Chondrocyte (in vitro differentiated cells): ENCODE measurements at regions not wholly inside any gene's neighbourhood (a gene's known extent, or its start where the extent isn't known, plus 50 kb on each side); places are given as distances from the start of the nearest gene placed in this dataset.

Experiments
- DNase-seq: peaks from one replicate; pipeline ENCODE4 v3.0.0; 2021; ENCODE audit warnings: mixed read lengths, low spot score
- H3K27ac Mint-ChIP-seq: one replicate; pipeline ENCODE4 v1.8.0; 2021; ENCODE audit warnings: mild to moderate bottlenecking, moderate library complexity, mixed read lengths; ENCODE audit not compliant: unreplicated experiment
- H3K27me3 Mint-ChIP-seq: 2 replicates; pipeline ENCODE4 v1.8.0; 2021; ENCODE audit warnings: low read depth, mixed read lengths
- H3K36me3 Mint-ChIP-seq: 2 replicates; pipeline ENCODE4 v1.8.0; 2021; ENCODE audit warnings: low read depth, mixed read lengths
- H3K4me1 Mint-ChIP-seq: 2 replicates; pipeline ENCODE4 v1.8.0; 2021; ENCODE audit warnings: low read depth, mild to moderate bottlenecking, mixed read lengths
- H3K4me3 Mint-ChIP-seq: one replicate; pipeline ENCODE4 v1.8.0; 2021; ENCODE audit warnings: mild to moderate bottlenecking, moderate library complexity, mixed read lengths; ENCODE audit not compliant: unreplicated experiment
- H3K9me3 Mint-ChIP-seq: 2 replicates; pipeline ENCODE4 v1.8.0; 2021; ENCODE audit warnings: low read depth, mixed read lengths
- TF ChIP-seq, protein P1 (sequence below): fragments of 200-600 bp; sonication (generic); IDR thresholded peaks from 2 replicates; pipeline ENCODE4 v1.5.0; 2021; ENCODE audit warnings: antibody characterized with exemption, mild to moderate bottlenecking, moderate library complexity

DNA sequence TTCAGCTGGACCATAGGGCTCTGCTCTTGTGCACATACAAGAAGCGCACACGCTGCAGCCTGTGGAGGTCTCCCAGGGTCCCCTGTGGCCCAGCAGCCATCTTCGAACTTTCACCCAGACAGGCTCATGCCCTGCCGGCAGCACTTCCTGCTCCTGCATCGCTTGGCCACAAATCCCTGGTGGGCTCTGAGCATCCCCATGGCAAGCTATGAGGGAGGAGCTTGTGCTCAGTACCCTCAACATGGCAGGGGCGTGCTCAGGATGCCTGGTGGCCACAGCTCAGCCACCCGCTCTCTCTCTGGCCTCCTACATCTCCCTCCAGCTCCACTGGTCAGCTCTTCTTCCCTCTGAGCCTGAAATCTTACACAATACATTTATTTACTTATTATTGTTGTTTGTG, 63.7 kb downstream of the IRX2 start:
- no peaks in the 10 kb centered on the region for H3K36me3 Mint-ChIP-seq
- peaks cover 15% of the 10 kb centered on the region for H3K9me3 Mint-ChIP-seq
- H3K27me3 Mint-ChIP-seq: peaks cover 11% of the 10 kb centered on the region
- H3K4me3 Mint-ChIP-seq: no peak overlapping the region
- TF ChIP-seq, protein P1, sequence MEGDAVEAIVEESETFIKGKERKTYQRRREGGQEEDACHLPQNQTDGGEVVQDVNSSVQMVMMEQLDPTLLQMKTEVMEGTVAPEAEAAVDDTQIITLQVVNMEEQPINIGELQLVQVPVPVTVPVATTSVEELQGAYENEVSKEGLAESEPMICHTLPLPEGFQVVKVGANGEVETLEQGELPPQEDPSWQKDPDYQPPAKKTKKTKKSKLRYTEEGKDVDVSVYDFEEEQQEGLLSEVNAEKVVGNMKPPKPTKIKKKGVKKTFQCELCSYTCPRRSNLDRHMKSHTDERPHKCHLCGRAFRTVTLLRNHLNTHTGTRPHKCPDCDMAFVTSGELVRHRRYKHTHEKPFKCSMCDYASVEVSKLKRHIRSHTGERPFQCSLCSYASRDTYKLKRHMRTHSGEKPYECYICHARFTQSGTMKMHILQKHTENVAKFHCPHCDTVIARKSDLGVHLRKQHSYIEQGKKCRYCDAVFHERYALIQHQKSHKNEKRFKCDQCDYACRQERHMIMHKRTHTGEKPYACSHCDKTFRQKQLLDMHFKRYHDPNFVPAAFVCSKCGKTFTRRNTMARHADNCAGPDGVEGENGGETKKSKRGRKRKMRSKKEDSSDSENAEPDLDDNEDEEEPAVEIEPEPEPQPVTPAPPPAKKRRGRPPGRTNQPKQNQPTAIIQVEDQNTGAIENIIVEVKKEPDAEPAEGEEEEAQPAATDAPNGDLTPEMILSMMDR: no peak
- no peak for DNase-seq
- no peak overlapping the region for H3K27ac Mint-ChIP-seq
- no peaks in the 10 kb centered on the region for H3K4me1 Mint-ChIP-seq

DNA sequence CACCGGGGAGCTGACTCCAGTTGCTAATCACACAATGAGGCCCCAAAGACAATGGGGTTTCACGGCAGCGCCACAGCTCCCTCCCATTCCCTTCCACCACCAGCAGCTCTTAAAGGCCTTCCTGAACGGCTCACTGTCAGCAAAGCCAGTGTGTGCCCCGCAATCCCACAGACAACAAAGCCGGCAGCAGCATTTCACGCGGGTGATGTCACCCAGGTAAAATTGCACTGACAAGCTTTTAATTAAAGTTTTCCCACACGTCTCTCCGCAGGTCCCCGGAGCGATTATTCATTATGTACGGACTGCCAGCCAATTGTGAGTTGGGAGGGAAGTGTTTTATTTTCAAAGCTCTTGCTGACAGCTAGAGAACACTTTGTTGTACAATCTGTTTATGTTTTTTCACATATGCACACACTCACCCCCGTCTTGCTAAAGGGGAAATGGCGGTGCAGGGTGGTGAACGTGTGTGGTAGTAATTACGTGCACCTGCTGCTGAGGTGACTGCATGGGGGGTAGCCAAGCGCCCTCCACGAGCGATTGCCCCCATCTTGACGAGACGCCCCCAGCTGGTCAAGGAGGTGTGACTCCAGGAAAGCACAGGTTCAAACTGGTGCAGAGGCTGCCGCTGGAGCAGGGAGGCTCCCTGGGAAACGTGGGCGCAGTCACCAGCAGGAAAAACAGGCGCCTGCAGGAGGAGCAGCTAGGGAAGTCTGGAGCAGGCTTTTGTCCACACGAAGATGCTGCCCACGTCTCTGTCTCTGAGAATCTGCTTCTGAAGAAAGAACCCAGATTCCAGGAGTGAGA, 65.0 kb downstream of the IRX2 start:
- Mint-ChIP-seq H3K36me3 (no peaks in the 10 kb centered on the region), H3K4me3 (no peak overlapping the region), H3K4me1 (no peaks in the 10 kb centered on the region), H3K27me3 (peaks cover 18% of the 10 kb centered on the region), H3K9me3 (peaks cover 7% of the 10 kb centered on the region), H3K27ac (no peak overlapping the region)
- no peak for DNase-seq
- TF ChIP-seq, protein P1: no peak

DNA sequence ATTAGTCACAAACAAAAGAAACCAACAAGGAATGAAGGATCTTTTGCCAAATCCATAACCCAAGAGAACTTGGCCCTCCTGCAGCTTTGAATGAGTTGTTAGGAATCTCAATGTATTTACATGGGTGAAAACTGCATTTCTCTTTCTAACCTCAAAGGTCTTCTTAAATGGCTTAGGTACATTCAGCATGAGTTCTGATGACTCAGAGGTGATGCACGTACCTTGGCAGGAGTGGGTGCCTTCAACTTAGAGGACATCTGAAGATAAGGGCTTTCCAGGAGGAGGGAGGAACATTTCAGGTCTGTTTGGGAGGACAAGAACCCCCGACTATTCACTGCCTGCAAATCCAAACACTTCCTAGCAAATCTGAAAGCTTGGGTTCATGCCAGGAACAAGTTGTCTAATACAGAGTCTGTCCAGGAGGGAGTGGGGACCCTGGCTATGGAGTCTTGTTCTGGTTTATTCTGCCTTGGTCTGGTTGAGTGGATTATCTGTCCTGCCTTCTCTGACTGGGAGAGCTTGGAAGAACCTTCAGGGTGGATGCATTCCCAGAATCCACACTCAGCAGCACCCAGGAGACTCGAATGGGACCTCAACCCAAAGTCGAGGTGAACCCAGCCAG, 65.7 kb downstream of the IRX2 start:
- Mint-ChIP-seq H3K36me3 (no peaks in the 10 kb centered on the region), H3K27me3 (peaks cover 21% of the 10 kb centered on the region), H3K9me3 (peaks cover 4% of the 10 kb centered on the region), H3K4me1 (no peaks in the 10 kb centered on the region), H3K4me3 (no peak overlapping the region), H3K27ac (no peak overlapping the region)
- no peak for DNase-seq
- TF ChIP-seq, protein P1: no peak

DNA sequence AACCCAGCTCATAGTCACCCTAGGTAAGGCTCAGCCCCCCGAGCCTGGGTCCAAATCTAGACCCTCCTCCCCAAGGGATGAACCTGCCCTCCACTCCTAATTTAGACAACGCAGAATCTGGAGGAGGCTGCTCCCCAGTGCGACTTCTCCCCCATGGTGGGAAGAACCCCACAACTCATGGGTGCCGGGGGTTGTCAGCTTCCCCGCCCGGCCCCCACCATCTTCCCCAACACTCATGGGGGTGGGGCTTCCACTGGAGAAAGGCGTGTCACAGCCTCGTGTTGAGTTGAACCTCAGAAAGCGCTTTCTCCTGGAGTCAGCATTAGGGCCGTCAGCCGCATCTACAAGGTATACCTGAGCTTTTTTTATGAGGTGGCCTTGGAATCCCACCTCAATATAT, 66.9 kb downstream of the IRX2 start:
- no peak for DNase-seq
- Mint-ChIP-seq H3K27me3 (peaks cover 17% of the 10 kb centered on the region), H3K27ac (no peak overlapping the region)

DNA sequence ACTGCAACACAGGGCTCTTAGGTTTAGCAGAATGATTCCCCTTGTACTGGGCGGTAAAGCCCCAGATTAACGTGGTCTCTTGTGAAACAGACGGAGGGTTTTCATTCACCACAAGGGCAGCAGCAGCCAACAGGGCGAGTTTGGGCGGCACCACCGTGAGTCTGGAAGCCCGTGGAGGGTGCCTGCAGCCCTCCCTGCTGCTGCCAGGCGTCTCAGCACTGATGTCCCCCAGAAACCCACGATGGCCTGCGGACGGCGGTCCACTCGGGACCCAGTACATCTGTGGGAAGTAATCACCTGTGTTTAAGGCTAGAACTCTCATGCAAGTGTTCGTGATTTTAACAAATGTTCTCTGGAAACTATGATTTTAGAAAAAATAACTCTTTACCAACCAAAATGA, 67.8 kb downstream of the IRX2 start:
- H3K27me3 Mint-ChIP-seq: peaks cover 17% of the 10 kb centered on the region
- H3K4me3 Mint-ChIP-seq: no peak overlapping the region
- H3K4me1 Mint-ChIP-seq: no peaks in the 10 kb centered on the region
- no peak overlapping the region for H3K27ac Mint-ChIP-seq
- no peaks in the 10 kb centered on the region for H3K9me3 Mint-ChIP-seq
- DNase-seq: no peak
- H3K36me3 Mint-ChIP-seq: no peaks in the 10 kb centered on the region
- TF ChIP-seq, protein P1: no peak

More for the DNA sequence above, 66.9 kb downstream of the IRX2 start:
- TF ChIP-seq, protein P1: no peak
- no peak overlapping the region for H3K4me3 Mint-ChIP-seq
- no peaks in the 10 kb centered on the region for H3K9me3 Mint-ChIP-seq
- no peaks in the 10 kb centered on the region for H3K36me3 Mint-ChIP-seq
- no peaks in the 10 kb centered on the region for H3K4me1 Mint-ChIP-seq
